PFSK-1 (cell line): ENCODE measurements at regions not wholly inside any gene's neighbourhood (a gene's known extent, or its start where the extent isn't known, plus 50 kb on each side); places are given as distances from the start of the nearest gene placed in this dataset.

Experiments
- FOXP2 ChIP-seq: optimal IDR thresholded peaks from 2 replicates; pipeline ENCODE3; 2011; ENCODE audit warnings: borderline replicate concordance, control low read depth, inconsistent platforms; ENCODE audit not compliant: insufficient read depth; ENCODE audit errors: extremely low read length, extremely low read depth
- POLR2AphosphoS5 ChIP-seq: IDR thresholded peaks from 2 replicates; pipeline ENCODE4 v1.6.1; 2012; ENCODE audit warnings: low read depth, mild to moderate bottlenecking, control low read depth, low read length, moderate library complexity
- REST ChIP-seq, 2 experiments: IDR thresholded peaks; 2 replicates each; pipeline versions ENCODE4 v1.6.1 to v1.8.0; 2011 to 2012; ENCODE audit warnings: low read depth in 2 of 2, low read length in 2 of 2, control low read depth in 1 of 2, inconsistent platforms in 1 of 2, mild to moderate bottlenecking in 1 of 2, moderate library complexity in 1 of 2; ENCODE audit not compliant: insufficient read depth in 1 of 2
- SIN3A ChIP-seq: IDR thresholded peaks from 2 replicates; pipeline ENCODE4 v1.6.1; 2012; ENCODE audit warnings: mild to moderate bottlenecking, low read length, moderate library complexity, borderline replicate concordance; ENCODE audit not compliant: insufficient read depth
- TAF1 ChIP-seq: IDR thresholded peaks from 2 replicates; pipeline ENCODE4 v1.6.1; 2012; ENCODE audit warnings: low read length, control low read depth, borderline replicate concordance; ENCODE audit not compliant: insufficient read depth

DNA sequence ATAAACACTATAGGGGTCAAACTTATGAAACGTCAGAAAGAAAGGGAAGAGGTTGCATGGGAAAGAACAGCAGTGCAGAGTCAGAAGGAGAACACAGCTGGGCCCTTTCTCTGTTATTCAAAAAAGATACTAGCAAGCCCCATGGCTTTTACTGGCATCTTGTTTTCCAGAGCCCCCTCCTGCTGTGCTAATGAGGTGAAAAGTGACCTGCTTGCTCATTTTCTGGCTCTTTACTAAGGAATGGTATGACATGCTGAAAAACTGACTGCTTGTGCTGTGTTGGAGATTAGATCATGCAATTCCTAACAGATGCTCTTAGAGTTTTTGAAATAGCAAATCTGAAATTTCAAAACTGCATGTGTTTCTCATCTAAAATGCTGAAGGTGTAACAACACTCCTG, 541.6 kb upstream of the ALCAM start:
- TF ChIP-seq FOXP2 (no peak), POLR2AphosphoS5 (no peak), SIN3A (no peak), REST (IDR thresholded peaks at IDR 0.05; ENCODE audit: insufficient read depth in 1 of 2, low read depth in 2 of 2, low read length in 2 of 2) (no peak), TAF1 (no peak)

GRCh38 chr3:104831071-104831470, 535.6 kb upstream of the ALCAM start:
- TF ChIP-seq TAF1: no peak
- no peak for TF ChIP-seq POLR2AphosphoS5

GRCh38 chr3:104832530-104832929, 534.2 kb upstream of the ALCAM start:
- TF ChIP-seq POLR2AphosphoS5 (no peak), FOXP2 (no peak), REST (IDR thresholded peaks at IDR 0.05; ENCODE audit: insufficient read depth in 1 of 2, low read depth in 2 of 2, low read length in 2 of 2) (no peak), SIN3A (no peak), TAF1 (no peak)

DNA sequence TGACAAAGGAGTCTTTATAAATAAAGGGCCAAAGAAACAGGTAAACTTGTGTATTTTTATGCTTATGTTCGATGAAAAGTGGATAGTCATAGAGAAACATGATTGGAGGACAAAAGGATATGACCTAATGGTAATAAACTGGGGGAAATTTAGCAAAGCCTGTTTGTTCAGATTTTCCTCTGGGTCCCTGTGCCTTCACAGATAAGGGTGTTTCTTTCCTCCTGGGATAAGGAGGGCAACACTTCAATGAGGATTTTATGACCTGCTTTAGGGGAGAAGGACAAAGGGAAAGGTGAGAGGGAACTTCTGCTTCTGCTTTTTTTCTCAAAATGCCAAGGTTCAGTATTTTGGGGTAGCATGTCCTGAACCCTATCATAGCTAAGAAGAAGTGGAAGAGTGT, 531.3 kb upstream of the ALCAM start:
- no peak for TF ChIP-seq REST (IDR thresholded peaks at IDR 0.05; ENCODE audit: insufficient read depth in 1 of 2, low read depth in 2 of 2, low read length in 2 of 2)
- no peak for TF ChIP-seq POLR2AphosphoS5
- TF ChIP-seq FOXP2: no peak
- no peak for TF ChIP-seq TAF1
- TF ChIP-seq SIN3A: no peak

DNA sequence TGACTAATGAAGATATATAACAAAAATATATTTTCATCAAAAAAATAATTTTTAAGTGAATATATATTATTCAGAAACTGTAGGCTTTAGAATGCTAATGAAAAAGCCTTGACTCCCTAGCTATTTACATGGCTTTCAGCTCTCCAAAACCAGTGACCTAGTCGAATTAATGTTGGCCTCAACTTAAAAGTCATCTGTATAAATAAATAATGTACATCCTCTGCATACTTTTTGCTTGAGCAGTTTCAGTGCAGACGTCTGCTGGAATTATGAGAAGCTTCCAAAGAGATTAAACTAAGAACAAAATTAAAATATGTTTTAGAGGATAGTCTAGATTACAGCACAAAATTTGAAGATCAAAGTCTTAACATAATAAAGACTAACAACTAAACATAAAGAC, 520.4 kb upstream of the ALCAM start:
- no peak for TF ChIP-seq TAF1
- TF ChIP-seq REST (IDR thresholded peaks at IDR 0.05; ENCODE audit: insufficient read depth in 1 of 2, low read depth in 2 of 2, low read length in 2 of 2): no peak
- TF ChIP-seq FOXP2: no peak
